SH-SY5Y (cell line): ENCODE measurements at regions not wholly inside any gene's neighbourhood (a gene's known extent, or its start where the extent isn't known, plus 50 kb on each side); places are given as distances from the start of the nearest gene placed in this dataset.

Experiments
- GATA2 ChIP-seq: IDR thresholded peaks from 2 replicates; pipeline ENCODE4 v1.6.1; 2011; ENCODE audit warnings: mild to moderate bottlenecking, low read depth, low read length
- GATA3 ChIP-seq: IDR thresholded peaks from 2 replicates; pipeline ENCODE4 v1.6.1; 2011; ENCODE audit warnings: low read depth, mild to moderate bottlenecking, low read length, moderate library complexity

- no peak for TF ChIP-seq GATA3
- TF ChIP-seq GATA2: no peak
Measured at GRCh38 chr4:151835467-151835866, 74.7 kb upstream of the GATB start.

DNA sequence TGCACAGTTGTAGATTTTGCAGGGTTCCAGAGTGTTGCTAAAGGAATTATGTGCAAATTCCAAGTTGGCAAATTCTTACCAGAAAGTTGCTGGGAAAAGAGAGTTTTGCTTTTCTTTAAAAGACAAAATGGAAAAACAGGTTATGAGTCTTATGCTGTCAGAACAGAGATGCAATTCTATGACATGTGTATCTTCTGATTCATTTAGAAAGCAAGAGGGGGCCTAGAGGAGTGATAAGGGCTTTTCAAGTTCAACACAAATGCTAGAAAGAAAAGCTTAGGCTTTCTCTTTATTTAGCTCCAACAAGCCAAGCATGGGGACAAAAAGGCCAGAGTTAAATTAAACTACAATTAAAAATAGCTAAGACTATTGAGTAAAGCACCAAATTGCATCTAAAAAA is 72.4 kb upstream of the GATB start:
- TF ChIP-seq GATA2: no peak
- no peak for TF ChIP-seq GATA3

DNA sequence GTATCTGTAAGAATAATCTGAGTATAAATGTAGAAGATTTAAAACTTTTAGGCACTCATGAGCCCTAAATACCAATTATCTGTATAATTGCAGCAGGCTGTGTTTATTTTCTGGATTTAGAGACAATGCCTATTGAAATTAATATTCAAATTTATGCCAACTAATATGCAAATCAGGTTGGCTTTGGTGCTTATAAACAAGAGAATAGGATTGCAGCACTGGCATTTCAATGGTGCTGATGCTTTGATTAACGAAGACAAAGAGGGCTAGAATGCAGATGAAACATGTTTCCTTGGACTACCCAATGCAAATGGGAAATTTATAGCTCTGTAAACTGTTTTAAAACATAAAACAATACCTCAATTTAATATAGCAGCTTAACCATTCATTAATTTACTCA is 70.7 kb upstream of the GATB start:
- no peak for TF ChIP-seq GATA3
- no peak for TF ChIP-seq GATA2

GRCh38 chr4:151830168-151830567 is 69.4 kb upstream of the GATB start:
- TF ChIP-seq GATA2 (no peak), GATA3 (no peak)

DNA sequence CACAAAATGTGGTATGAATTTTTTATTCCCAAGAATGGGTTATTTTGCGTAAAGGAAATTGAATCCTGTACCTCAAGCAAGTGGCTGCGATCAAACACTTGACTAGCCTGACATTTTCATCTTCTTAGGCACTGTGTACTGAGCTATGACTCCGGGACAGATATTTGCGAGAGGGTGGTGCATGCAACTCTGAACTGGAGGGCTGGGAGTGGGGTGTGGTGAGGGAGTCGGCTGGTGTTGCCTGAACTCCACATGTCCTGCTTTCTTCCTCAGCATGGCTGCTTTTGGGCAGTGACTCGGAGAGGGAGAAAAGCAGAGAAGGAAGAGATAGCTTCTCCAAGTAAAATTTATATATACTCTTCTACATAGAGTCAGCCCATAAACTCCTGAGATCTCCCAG is 68.5 kb upstream of the GATB start:
- no peak for TF ChIP-seq GATA3
- no peak for TF ChIP-seq GATA2

DNA sequence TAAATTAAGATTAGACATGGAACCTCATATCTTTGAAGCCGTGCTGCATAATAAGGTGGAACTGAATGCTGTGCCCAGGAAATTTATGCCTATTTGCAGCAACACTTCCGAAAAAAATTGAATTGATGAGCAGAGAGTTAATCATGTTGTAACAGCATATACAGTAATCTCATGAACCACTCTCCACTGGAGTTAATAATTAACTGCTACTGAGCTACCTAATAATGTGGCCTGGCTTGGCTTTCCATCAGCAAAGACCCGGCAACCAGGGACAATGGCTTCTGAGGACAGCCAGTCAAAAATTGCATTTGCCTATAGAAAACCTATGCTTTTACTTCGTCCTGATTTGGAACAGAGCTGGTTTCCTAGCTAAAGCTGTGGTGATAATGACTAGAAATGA is 63.8 kb upstream of the GATB start:
- TF ChIP-seq GATA3: no peak
- no peak for TF ChIP-seq GATA2

DNA sequence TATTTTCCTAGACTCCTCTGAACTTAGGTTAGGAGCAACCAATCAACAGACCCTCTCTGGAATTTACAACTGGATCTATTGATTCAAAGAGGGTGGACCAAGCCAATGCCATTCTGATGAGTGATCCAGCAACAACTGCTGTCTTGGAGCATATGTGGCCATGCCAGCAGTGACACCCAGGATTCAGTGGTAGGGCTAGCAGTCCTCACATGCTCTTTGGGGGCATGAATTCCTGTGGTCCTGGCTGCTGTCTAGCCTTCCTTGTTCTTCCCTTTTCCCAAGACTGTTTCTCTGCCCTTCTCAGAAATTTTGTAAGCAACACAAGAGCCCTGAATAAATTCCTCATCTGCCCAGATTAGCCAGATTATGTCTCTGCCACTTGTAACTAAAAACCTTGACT is 61.5 kb upstream of the GATB start:
- TF ChIP-seq GATA2 (no peak), GATA3 (no peak)

- TF ChIP-seq GATA2 (no peak), GATA3 (no peak)
Measured at GRCh38 chr4:151820004-151820403, 59.2 kb upstream of the GATB start.

- TF ChIP-seq GATA2 (no peak), GATA3 (no peak)
Measured at GRCh38 chr4:151811403-151811802, 50.6 kb upstream of the GATB start.
